ENCODE measurements at regions not wholly inside any gene's neighbourhood (a gene's known extent, or its start where the extent isn't known, plus 50 kb on each side); places are given as distances from the start of the nearest gene placed in this dataset.
A peak's percentile ranks its signal among the peaks of the same experiment; 100 is the strongest.
"Not testable (repeated sequence)": the region's sequence is repeated elsewhere in the genome, so short reads cannot be mapped to it uniquely, and the experiment has no call there.

- DNase-seq; in situ Hi-C loops (cut with MboI; ENCODE audit: low pct_unique_long_range_greater_than_20kb, low sequenced_read_pairs): not testable (repeated sequence)
These were observed 193.1 kb downstream of the MSX2 start for GRCh38 chr5:174917435-174917834.

GRCh38 chr5:174916924-174917323 is 192.5 kb downstream of the MSX2 start:
- in situ Hi-C loops (cut with MboI; ENCODE audit: low pct_unique_long_range_greater_than_20kb, low sequenced_read_pairs); DNase-seq: not testable (repeated sequence)

- no peak for DNase-seq
- in situ Hi-C loops (cut with MboI; ENCODE audit: low pct_unique_long_range_greater_than_20kb, low sequenced_read_pairs): no loop called here
These were observed 191.8 kb downstream of the MSX2 start for GRCh38 chr5:174916227-174916626.

DNA sequence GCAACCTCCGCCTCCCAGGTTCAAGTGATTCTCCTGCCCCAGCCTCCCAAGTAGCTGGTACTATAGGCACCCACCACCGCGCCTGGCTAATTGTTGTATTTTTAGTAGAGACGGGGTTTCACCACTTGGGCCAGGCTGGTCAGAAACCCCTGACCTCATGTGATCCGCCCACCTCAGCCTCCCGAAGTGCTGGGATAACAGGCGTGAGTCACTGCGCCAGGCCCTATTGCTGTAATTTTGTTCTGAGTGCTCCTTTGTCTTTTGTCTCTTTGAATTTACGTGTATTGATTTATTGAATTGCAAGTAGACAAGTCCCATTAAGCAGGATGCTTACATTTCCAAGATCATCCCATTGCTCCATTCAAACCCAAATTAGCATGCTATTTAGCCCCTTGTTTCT is 186.7 kb downstream of the MSX2 start:
- no peak for DNase-seq
- in situ Hi-C loops (cut with MboI; ENCODE audit: low pct_unique_long_range_greater_than_20kb, low sequenced_read_pairs): no loop called here

GRCh38 chr5:174910245-174910737 is 185.9 kb downstream of the MSX2 start:
- in situ Hi-C loops (cut with MboI; ENCODE audit: low pct_unique_long_range_greater_than_20kb, low sequenced_read_pairs): no loop called here
- DNase-seq: peak; percentile 69

GRCh38 chr5:174903172-174903732 is 178.9 kb downstream of the MSX2 start:
- DNase-seq: no peak
- in situ Hi-C loops (cut with MboI; ENCODE audit: low pct_unique_long_range_greater_than_20kb, low sequenced_read_pairs): no loop called here

- no peak for DNase-seq
- in situ Hi-C loops (cut with MboI; ENCODE audit: low pct_unique_long_range_greater_than_20kb, low sequenced_read_pairs): no loop called here
These were observed 177.0 kb downstream of the MSX2 start for GRCh38 chr5:174901336-174901735.

- peak; percentile 19 for DNase-seq
- in situ Hi-C loops (cut with MboI; ENCODE audit: low pct_unique_long_range_greater_than_20kb, low sequenced_read_pairs): no loop called here
These were observed 176.0 kb downstream of the MSX2 start for GRCh38 chr5:174900240-174900865.

DNA sequence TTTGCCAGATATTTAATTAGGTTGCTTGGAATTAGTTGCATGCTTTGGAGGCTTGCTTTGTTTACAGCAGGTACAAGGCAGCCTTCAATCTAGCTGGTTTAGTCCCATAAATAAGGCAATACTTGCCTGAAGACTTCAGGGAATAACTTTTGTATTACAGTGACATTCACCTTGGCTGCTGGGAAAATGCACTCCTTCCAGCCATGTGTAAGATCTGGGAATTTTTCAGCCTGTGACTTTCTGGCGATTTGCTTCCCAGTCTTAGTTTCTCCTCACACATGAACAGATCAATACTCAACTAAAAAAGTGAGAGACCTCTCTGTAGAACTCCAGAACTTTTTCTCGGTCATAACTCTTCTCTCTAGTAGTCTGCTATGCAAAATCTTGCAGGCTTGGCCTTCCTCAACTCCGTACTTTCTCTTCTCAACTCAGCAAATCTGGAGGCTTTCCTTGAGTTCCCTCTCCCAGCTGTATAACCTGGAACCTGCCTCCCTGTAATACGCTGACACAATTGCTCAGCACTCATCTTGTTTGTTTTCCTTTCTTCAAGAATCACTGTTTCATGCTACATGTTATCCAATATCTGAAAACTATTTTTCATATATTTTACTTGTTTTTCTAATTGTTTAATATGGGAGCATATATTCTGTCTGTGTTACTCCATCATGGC is 173.0 kb downstream of the MSX2 start:
- DNase-seq: no peak
- in situ Hi-C loops (cut with MboI; ENCODE audit: low pct_unique_long_range_greater_than_20kb, low sequenced_read_pairs): no loop called here

DNA sequence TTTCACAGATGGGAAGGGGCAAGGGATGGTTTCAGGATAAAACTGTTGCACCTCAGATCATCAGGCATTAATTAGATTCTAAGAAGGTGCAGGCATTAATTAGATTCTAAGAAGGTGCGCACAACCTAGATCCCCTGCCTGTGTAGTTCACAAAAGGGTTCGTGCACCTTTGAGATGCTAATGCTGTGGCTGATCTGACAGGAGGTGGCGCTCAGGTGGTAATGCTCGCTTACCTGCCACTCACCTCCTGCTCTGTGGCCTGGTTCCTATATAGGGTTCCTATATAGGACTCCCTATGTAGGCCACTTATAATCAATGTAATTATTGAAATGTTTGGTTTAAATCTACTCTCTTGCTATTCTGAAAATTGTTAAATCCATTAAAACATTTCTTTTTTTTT is 171.0 kb downstream of the MSX2 start:
- in situ Hi-C loops (cut with MboI; ENCODE audit: low pct_unique_long_range_greater_than_20kb, low sequenced_read_pairs): no loop called here
- no peak for DNase-seq

DNA sequence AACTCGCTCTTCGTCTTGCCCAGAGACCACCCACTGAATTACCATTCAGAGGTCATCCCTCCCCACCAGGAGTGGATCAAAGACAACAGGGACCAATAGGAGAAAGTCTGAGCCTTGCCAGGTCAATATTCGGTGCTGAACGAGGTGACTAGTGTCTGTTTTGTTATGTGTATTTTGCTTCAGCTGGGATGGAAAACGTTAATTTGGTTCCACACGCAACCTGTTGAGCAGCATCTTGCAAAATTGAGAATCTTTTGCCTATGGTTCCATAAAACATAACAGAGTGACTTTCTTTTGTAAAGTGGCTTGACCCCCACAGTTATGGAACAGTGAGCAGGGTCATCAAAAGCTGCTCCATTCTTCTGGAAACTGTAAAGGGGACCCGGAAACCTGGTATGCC is 168.4 kb downstream of the MSX2 start:
- no peak for DNase-seq
- in situ Hi-C loops (cut with MboI; ENCODE audit: low pct_unique_long_range_greater_than_20kb, low sequenced_read_pairs): no loop called here

DNA sequence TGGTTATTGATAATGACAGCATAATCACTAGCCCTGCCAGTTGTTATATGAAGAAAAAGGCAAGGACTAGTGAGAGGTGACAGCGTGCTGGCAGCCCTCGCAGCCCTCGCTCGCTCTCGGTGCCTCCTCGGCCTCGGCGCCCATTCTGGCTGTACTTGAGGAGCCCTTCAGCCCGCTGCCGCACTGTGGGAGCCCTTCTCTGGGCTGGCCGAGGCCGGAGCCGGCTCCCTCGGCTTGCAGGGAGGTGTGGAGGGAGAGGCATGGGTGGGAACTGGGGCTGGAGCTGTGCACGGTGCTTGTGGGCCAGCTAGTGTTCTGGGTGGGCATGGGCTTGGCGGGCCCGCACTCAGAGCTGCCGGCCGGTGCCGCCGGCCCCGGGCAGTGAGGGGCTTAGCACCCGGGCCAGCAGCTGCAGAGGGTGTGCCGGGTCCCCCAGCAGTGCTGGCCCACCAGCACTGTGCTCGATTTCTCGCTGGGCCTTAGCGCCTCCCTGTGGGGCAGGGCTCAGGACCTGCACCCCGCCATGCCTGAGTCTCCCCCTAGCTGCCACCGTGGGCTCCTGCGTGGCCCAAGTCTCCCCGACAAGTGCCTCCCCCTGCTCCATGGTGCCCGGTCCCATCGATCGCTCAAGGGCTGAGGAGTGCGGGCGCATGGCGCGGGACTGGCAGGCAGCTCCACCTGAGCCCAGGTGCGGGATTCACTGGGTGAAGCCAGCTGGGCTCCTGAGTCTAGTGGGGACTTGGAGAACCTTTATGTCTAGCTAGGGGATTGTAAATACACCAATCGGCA is 156.2 kb downstream of the MSX2 start:
- in situ Hi-C loops (cut with MboI; ENCODE audit: low pct_unique_long_range_greater_than_20kb, low sequenced_read_pairs); DNase-seq: not testable (repeated sequence)

DNA sequence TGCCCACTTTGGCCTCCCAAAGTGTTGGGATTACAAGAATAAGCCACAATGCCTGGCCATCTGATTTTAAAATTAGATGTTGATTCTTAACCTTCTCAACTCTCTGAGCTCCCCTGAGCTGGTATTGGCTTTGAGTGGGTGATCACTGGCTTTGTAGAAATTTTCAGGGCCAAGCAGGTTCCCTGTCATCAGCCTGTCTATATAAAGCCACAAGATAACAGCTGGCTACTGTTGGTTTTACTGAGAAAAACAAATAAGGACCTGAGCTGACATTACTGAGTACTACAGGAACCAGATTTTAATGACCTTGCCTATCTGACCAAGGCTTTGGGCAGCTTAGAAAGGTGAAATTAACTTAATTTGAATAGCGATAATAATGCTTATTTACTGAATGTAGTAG is 153.6 kb downstream of the MSX2 start:
- DNase-seq: no peak

GRCh38 chr5:174872271-174872670 is 147.9 kb downstream of the MSX2 start:
- in situ Hi-C loops (cut with MboI; ENCODE audit: low pct_unique_long_range_greater_than_20kb, low sequenced_read_pairs): no loop called here
- DNase-seq: no peak

More for the DNA sequence above, 153.6 kb downstream of the MSX2 start:
- in situ Hi-C loops (cut with MboI; ENCODE audit: low pct_unique_long_range_greater_than_20kb, low sequenced_read_pairs): no loop called here

- in situ Hi-C loops (cut with MboI; ENCODE audit: low pct_unique_long_range_greater_than_20kb, low sequenced_read_pairs): no loop called here
- no peak for DNase-seq
These were observed 127.8 kb downstream of the MSX2 start for GRCh38 chr5:174852143-174852542.

GRCh38 chr5:174850565-174851169 is 126.3 kb downstream of the MSX2 start:
- in situ Hi-C loops (cut with MboI; ENCODE audit: low pct_unique_long_range_greater_than_20kb, low sequenced_read_pairs): no loop called here
- no peak for DNase-seq

- in situ Hi-C loops (cut with MboI; ENCODE audit: low pct_unique_long_range_greater_than_20kb, low sequenced_read_pairs): no loop called here
- DNase-seq: no peak
These were observed 125.0 kb downstream of the MSX2 start for GRCh38 chr5:174849426-174849825.

GRCh38 chr5:174844971-174845370 is 120.6 kb downstream of the MSX2 start:
- in situ Hi-C loops (cut with MboI; ENCODE audit: low pct_unique_long_range_greater_than_20kb, low sequenced_read_pairs): no loop called here
- DNase-seq: no peak

Measured in KBM-7 (cell line).